ENCODE measurements at regions not wholly inside any gene's neighbourhood (a gene's known extent, or its start where the extent isn't known, plus 50 kb on each side); places are given as distances from the start of the nearest gene placed in this dataset.
A peak's percentile ranks its signal among the peaks of the same experiment; 100 is the strongest.
"Not testable (repeated sequence)": the region's sequence is repeated elsewhere in the genome, so short reads cannot be mapped to it uniquely, and the experiment has no call there.

DNA sequence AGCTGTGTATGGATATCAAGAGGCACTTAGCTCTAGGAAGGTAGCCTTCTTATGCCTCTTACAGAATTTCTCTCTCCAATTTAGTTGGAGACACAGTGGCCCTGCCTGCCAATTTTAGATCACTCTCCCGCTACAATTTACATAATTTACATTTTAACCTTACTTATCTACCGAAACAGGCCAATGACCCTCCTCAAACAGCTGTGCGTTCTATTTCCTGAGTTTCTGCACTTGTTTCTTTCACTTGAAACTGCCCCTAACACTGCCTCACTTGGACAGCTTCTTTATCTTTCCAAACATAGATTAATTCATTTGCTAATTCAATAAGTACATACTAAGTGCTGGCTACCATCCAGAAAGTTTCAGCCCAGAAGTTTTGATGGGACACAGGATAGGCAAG lies 52.9 kb upstream of the HDDC2 start:
- no peak for DNase-seq (ENCODE audit: low read depth in 4 of 4, low spot score in 2 of 4)

- DNase-seq (ENCODE audit: low read depth in 4 of 4, low spot score in 2 of 4), result no peak
Measured at GRCh38 chr6:125356884-125357283, 55.1 kb upstream of the HDDC2 start.

GRCh38 chr6:125357515-125358256 lies 55.9 kb upstream of the HDDC2 start:
- no peak for DNase-seq (ENCODE audit: low read depth in 4 of 4, low spot score in 2 of 4)

- no peak for DNase-seq (ENCODE audit: low read depth in 4 of 4, low spot score in 2 of 4)
Measured at GRCh38 chr6:125358898-125359297, 57.1 kb upstream of the HDDC2 start.

DNA sequence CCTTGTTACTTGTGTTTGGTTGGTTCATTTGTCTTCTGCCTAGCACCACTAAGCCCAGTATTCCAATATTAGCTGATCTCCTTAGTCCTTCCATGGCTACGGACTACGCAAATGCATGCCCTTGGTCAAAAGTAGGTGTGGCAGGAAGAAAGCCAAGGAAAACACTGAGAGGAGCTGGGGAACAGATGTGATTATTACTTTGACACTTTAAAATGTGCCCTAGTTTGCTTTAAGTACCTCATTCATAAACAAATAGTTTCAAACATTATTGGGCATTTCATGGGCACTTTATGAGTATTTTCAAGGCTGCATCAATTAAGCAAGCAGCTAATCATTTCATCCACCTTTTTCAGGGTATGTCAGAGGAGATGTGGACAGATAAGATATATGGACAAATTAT lies 60.1 kb upstream of the HDDC2 start:
- DNase-seq (ENCODE audit: low read depth in 4 of 4, low spot score in 2 of 4), result no peak

- DNase-seq (ENCODE audit: low read depth in 4 of 4, low spot score in 2 of 4), result peak in 1 of 4 donors; percentile 44
Measured at GRCh38 chr6:125363039-125363823, 61.5 kb upstream of the HDDC2 start.

DNA sequence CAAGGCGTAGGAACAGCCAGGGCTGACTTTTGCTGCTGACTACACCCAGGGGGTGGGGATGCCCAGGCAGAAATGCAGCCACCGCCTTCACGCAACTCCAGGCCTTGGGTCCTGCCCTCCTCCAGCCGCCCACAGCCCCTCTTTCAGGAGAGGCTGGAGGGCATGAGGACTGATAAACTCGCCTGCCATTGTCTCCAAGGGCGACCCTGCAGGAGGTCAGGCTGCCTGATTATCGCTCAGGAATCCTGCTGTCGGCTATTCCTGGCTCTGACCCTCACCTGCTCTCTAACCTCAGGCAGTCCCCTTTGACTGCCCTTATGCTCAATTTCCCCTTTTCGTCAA lies 62.0 kb upstream of the HDDC2 start:
- no peak for DNase-seq (ENCODE audit: low read depth in 4 of 4, low spot score in 2 of 4)

- DNase-seq (ENCODE audit: low read depth in 4 of 4, low spot score in 2 of 4), result no peak
Measured at GRCh38 chr6:125365230-125365629, 63.5 kb upstream of the HDDC2 start.

DNA sequence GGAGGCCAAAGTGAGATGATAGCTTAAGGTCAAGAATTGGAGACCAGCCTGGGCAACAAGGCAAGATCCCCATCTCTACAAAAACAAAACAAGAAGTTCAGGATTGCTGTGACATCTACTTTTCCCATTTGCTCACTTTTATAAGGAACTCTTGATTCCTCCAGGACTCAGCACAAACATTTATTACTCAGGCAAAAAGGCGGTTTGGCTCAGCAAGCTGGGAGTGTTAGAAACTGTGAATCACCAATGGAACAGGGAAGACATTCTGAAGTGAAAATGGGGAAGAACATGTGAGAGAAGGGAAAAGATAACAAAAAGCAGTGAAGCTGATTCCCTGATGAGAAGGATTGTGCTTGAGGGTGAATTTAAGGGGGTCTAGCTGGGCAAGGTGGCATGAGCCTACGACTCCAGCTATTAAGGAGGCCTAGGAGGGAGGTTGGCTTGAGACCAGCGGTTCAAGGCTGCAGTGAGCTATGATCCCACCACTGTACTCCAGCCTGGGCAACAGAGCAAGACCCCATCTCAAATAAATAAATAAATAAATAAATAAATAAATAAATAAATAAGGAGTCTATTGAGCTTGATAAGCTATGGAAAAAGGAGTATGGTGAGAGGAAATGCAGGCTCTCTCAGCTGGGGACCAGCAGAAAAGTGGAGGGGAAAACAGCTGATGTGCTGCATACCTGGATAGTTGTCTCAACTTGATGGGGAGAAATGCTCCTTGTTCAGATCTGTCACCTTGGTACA lies 65.4 kb upstream of the HDDC2 start:
- DNase-seq (ENCODE audit: low read depth in 4 of 4, low spot score in 2 of 4), result no peak

DNA sequence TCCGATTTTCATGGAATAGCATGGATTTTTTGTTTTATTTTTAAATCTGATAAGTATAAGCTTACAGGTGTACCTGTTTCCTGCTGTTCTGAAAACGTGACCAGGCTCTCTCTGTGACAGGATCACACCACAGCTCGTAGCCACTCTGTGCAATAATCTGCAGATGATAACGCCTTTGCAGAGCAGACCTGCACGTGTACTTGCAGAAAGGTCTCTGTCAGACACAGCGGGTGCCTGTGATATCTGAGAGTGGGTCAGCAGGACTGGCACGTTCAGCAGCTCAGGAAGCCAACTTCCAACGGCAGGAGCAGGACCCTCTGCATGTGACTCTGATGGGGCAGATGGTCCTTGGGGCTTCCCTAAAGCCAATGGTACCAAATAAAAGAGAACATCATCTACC lies 68.6 kb upstream of the HDDC2 start:
- DNase-seq (ENCODE audit: low read depth in 4 of 4, low spot score in 2 of 4), result no peak

DNA sequence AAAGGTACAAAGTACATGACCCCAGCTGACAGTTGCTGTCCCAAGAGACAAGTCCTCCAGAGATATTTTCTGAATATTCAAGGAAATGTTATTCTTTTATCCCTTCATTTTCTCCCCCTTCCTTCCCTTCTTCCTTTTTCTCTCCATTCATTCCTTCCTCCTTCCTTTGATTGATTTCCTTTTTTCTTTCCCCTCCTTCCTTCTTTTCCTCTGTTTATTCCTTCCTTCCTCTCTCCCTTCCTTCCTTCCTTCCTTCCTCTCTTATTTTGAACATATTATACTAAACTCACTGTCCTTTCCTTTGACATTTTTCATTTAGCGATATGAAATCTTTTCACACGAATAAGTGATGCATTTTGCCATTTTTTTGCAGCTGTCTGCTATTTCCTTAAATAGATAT lies 73.2 kb upstream of the HDDC2 start:
- DNase-seq (ENCODE audit: low read depth in 4 of 4, low spot score in 2 of 4), result no peak

GRCh38 chr6:125375821-125376220 lies 74.1 kb upstream of the HDDC2 start:
- no peak for DNase-seq (ENCODE audit: low read depth in 4 of 4, low spot score in 2 of 4)

GRCh38 chr6:125377621-125378020 lies 75.9 kb upstream of the HDDC2 start:
- no peak for DNase-seq (ENCODE audit: low read depth in 4 of 4, low spot score in 2 of 4)

DNA sequence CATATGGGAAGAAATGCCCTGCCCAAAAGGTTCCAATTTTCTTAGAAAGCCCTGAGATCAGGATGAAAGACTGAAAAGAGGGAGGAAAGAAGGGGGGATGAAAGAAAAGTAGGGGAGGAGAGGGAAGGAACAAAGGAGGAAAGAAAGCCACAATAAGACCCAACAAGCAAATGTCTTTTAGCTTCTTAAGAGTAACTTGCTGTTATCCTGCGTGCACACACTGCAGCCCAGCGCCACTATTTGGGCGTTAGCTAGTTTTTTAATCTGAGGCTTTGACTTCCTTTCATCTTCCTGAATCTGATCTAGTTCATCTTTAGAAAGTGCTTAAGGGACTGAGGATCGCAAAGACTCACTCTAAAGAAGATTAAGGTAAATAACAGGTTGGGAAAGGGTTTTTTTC lies 77.4 kb upstream of the HDDC2 start:
- no peak for DNase-seq (ENCODE audit: low read depth in 4 of 4, low spot score in 2 of 4)

DNA sequence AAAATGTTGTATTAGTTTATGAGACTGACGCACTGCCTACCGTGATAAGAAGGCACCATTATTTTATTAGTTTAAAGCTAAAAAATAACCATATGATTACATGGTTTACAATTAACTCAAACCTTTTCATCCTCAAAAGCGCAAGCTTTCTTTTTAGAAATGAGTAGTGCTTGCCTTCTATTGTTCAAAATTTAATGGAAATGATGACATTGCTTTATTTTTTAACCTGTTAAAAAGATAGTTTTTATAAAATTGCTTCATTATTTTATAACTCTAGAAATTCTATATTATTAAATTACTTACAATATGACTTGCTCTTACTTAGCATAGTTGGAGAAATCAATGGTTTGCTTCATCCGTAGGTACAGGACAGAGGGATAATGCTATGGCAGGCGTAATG lies 78.7 kb upstream of the HDDC2 start:
- no peak for DNase-seq (ENCODE audit: low read depth in 4 of 4, low spot score in 2 of 4)

DNA sequence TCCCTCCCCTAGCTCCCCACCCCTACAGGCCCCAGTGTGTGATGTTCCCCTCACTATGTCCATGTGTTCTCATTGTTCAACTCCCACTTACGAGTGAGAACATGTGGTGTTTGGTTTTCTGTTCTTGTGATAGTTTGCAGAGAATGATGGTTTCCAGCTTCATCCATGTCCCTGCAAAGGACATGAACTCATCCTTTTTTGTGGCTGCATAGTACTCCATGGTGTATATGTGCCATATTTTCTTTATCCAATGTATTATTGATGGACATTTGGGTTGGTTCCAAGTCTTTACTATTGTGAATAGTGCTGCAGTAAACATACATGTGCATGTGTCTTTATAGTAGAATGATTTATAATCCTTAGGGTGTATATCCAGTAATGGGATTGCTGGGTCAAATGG lies 84.6 kb upstream of the HDDC2 start:
- not testable (repeated sequence) for DNase-seq (ENCODE audit: low read depth in 4 of 4, low spot score in 2 of 4)

GRCh38 chr6:125392682-125393081 lies 90.9 kb upstream of the HDDC2 start:
- no peak for DNase-seq (ENCODE audit: low read depth in 4 of 4, low spot score in 2 of 4)

DNA sequence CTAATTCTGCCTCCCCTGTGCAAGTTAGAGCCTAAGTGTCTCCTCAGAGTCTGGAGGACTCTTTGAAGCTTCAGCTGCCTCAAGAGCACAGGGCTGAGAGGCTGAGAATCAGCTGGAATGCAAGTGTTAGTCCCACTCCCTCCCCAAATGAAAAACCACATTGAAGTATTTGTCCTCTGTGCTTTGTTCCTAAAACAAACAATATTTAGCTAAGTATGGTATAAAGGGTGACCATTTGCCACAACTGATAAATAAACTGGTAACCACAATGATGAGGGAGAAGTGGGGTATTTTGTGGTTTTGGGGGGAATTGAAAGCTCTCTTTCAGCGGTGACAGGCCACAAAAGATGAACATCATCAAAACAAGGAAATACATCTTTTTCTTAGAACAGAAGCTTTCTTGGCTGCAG lies 91.7 kb upstream of the HDDC2 start:
- no peak for DNase-seq (ENCODE audit: low read depth in 4 of 4, low spot score in 2 of 4)

GRCh38 chr6:125406741-125407140 lies 105.0 kb upstream of the HDDC2 start:
- DNase-seq (ENCODE audit: low read depth in 4 of 4, low spot score in 2 of 4), result no peak

DNA sequence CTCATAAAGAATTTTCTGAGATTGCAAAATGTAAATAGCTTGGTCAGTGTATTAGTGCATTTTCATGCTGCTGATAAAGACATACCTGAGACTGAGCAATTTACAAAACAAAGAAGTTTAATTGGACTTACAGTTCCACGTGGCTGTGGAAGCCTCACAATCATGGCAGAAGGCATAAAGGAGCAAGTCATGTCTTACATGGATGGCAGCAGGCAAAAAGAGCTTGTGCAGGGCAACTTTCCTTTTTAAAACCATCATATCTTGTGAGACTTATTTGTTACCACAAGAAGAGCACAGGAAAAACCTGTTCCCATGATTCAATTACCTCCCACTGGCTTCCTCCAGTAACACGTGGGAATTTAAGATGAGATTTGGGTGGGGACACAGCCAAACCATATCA lies 112.7 kb upstream of the HDDC2 start:
- DNase-seq (ENCODE audit: low read depth in 4 of 4, low spot score in 2 of 4), result no peak

GRCh38 chr6:125415913-125416312 lies 114.1 kb upstream of the HDDC2 start:
- no peak for DNase-seq (ENCODE audit: low read depth in 4 of 4, low spot score in 2 of 4)

DNA sequence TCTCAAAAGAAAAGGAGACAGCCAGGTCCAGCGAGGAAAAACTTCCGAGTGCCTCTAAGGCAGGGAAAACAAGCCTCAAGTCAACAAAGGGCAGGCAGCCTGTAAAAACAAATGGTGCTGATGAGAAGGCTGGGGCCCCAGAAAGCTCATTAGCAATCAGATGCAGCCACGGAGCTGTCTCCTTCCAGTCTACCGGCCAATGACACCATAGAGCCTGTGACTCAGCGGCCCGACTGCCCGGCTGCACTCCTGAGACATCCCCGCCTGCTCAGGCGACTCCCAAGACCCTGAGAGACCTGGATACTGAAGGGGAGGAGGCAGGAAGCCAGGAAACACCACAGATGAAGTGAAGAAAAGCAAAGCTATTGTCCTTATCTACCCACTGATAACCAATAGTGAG lies 120.1 kb upstream of the HDDC2 start:
- DNase-seq (ENCODE audit: low read depth in 4 of 4, low spot score in 2 of 4), result no peak
